NB4 (cell line): ENCODE measurements at regions not wholly inside any gene's neighbourhood (a gene's known extent, or its start where the extent isn't known, plus 50 kb on each side); places are given as distances from the start of the nearest gene placed in this dataset.

ENCODE experiments used
- DNase-seq: peaks from one replicate; pipeline ENCODE4 v3.0.0; 2010; ENCODE audit warnings: low read depth
- H3K4me3 ChIP-seq: one replicate; pipeline ENCODE4 v1.5.1; 2011; ENCODE audit warnings: mild to moderate bottlenecking, low read depth, low read length, moderate library complexity
- CTCF ChIP-seq: IDR thresholded peaks from one replicate; pipeline ENCODE4 v1.5.1; 2012; ENCODE audit warnings: low read depth, low read length
- MYC ChIP-seq: IDR thresholded peaks from 2 replicates; pipeline ENCODE4 v1.6.1; 2011; ENCODE audit warnings: low read depth, low read length
- POLR2A ChIP-seq: IDR thresholded peaks from 2 replicates; pipeline ENCODE4 v1.6.1; 2011; ENCODE audit warnings: mild to moderate bottlenecking; ENCODE audit not compliant: insufficient read length; ENCODE audit errors: extremely low read depth
- TF ChIP-seq, protein P1 (sequence below): IDR thresholded peaks from 2 replicates; pipeline ENCODE4 v1.6.1; 2011; ENCODE audit warnings: low read depth, low read length

DNA sequence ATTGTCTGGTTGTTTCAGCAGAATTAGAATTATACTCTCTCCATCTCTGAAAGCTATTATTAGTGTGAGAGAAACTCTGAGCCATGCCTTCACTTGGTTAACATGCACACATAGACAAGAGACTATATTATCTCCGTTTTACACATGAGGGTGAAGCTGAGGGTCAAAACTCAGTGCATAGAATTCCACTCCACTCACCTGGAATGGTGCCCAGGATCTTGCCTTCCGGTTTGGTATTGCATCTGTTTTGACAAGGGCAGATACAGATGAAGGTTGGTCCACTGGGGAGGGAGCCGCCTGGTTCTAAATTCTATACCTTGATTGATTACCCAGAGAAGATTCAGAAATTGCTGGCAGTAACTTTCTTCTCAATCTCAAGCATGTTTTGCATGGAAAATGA lies 149.5 kb upstream of the PELI2 start:
- TF ChIP-seq CTCF (no peak), POLR2A (no peak), MYC (no peak)
- TF ChIP-seq, protein P1, sequence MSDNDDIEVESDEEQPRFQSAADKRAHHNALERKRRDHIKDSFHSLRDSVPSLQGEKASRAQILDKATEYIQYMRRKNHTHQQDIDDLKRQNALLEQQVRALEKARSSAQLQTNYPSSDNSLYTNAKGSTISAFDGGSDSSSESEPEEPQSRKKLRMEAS, result no peak
- DNase-seq, result no peak
- H3K4me3 ChIP-seq, result no peak overlapping the region

GRCh38 chr14:55973285-55973800 lies 144.9 kb upstream of the PELI2 start:
- no peak overlapping the region for H3K4me3 ChIP-seq
- no peak for DNase-seq
- TF ChIP-seq POLR2A, result no peak
- no peak for TF ChIP-seq CTCF
- no peak for TF ChIP-seq MYC
- TF ChIP-seq, protein P1, result no peak

- no peak for DNase-seq
- H3K4me3 ChIP-seq, result no peak overlapping the region
- TF ChIP-seq POLR2A (no peak), CTCF (no peak), MYC (no peak)
- TF ChIP-seq, protein P1, result no peak
Observed at GRCh38 chr14:55973911-55974630, 144.1 kb upstream of the PELI2 start.

DNA sequence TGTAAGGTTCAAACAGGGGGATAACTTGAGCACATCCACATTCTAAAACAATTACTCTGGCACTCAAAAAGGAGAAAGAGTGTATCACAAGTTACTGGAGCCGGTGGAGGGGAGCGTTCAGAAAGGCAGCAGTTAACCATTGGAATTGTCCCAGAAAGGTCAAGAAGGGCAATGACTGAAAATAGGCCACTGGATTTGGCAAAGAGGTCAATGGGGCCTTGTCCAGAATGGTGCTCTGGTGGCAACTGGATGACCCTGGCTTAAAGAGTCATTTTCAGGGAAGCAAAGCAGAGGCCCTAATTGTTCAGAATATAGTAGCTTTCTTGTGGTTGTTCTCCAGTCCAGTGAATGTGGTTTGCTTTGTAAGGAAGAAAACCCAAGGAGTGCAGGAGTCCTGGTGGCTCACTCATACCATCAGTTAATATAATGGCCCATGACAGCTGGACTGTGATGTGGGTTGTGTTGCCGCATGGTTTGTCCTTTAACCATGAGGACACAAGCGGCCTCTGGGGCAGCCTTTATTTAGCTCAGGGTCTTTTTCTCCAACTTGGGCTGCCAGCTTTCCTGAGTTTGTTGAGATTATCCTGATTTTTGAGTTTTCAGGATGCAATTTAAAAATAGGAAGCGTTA lies 142.8 kb upstream of the PELI2 start:
- no peak overlapping the region for H3K4me3 ChIP-seq
- TF ChIP-seq POLR2A (no peak), MYC (no peak), CTCF (no peak)
- TF ChIP-seq, protein P1, result no peak
- DNase-seq, result no peak

GRCh38 chr14:55976219-55976618 lies 142.0 kb upstream of the PELI2 start:
- TF ChIP-seq MYC, result no peak
- no peak for TF ChIP-seq POLR2A
- TF ChIP-seq CTCF, result no peak
- TF ChIP-seq, protein P1, result no peak
- H3K4me3 ChIP-seq, result no peak overlapping the region
- no peak for DNase-seq
